GM12874 (cell line): ENCODE measurements at regions not wholly inside any gene's neighbourhood (a gene's known extent, or its start where the extent isn't known, plus 50 kb on each side); places are given as distances from the start of the nearest gene placed in this dataset.

Experiments used
- CTCF ChIP-seq: IDR thresholded peaks from 2 replicates; pipeline ENCODE4 v1.5.1; 2011; ENCODE audit warnings: low read depth, mild to moderate bottlenecking, control low read depth, low read length, moderate library complexity; ENCODE audit not compliant: insufficient read depth

GRCh38 chr14:99995700-99996356, 69.4 kb upstream of the EVL start:
- peak; percentile 88 for TF ChIP-seq CTCF

- no peak for TF ChIP-seq CTCF
Observed at GRCh38 chr14:99996951-99997571, 68.2 kb upstream of the EVL start.

GRCh38 chr14:100004392-100004791, 60.8 kb upstream of the EVL start:
- no peak for TF ChIP-seq CTCF

- TF ChIP-seq CTCF, result no peak
Observed at GRCh38 chr14:100007254-100007653, 58.0 kb upstream of the EVL start.

- no peak for TF ChIP-seq CTCF
Observed at GRCh38 chr14:100010679-100011078, 54.5 kb upstream of the EVL start.

- no peak for TF ChIP-seq CTCF
Observed at GRCh38 chr14:100011628-100012325, 53.4 kb upstream of the EVL start.

GRCh38 chr14:100012478-100013327, 52.5 kb upstream of the EVL start:
- TF ChIP-seq CTCF, result no peak
